HG03045 (cell line): ENCODE measurements at regions not wholly inside any gene's neighbourhood (a gene's known extent, or its start where the extent isn't known, plus 50 kb on each side); places are given as distances from the start of the nearest gene placed in this dataset.

Experiments
- ATAC-seq: cut with Tn5 transposase; IDR thresholded peaks from one replicate; pipeline ENCODE4 v1.9.1; 2021; ENCODE audit warnings: mild to moderate bottlenecking, moderate library complexity; ENCODE audit not compliant: unreplicated experiment

DNA sequence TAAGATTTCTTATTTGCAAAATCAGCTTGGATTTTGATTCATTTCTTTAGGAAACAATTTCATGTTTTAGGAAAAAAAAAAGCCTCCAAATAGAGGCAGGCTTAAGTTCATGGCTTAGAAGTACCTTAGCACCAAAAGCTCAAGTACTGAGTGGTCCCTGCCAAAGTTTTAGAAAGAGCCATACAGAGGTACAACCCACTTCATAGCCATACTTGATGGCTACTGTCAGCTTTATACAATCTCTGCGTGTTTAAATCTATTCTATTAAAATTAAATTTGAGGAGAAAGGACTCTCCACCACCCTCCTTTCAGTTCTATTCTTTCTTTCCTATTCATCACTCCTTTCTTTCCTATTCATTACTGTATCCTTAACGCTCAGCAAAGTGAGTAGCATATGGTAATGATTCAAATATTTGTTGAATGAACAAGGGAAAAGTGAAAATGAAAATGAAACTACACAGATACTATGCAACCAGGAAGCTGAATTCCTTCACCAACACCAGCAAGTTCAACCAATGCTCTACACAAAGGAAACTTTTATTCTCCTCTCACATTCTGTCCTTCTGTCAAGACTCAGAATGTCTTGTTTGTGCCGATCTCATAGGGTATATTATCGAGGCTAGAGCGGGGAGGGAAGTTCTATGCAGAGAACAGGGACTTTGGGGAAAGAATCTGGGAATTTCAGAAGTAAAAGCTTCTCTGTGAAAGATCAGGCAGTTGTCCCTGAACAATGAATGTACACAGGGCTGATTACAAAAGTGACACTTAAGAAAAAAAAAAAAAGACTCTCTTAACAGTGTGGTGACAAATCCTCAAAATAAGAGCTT, 138.6 kb upstream of the SPEF2 start:
- no peak for ATAC-seq

DNA sequence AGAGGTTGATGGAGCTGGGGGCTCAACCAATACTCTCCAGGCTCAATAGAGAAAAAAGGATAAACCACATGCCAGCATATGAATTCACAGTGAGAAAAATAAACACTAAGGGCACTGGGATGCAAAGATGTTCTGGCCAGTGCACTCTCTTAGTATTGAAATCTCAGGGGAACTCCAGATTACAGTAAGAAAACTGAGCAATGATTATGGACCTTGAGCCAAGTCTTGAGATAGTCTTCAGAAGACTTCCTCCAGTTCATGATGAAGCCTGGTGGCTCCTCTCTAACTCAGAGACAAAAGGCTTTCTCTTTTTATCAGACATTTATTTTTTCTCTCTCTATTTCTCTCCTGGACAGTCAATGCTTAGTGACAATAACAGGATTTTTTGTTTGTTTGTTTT, 139.8 kb upstream of the SPEF2 start:
- ATAC-seq, result no peak

GRCh38 chr5:35477321-35477720, 140.3 kb upstream of the SPEF2 start:
- no peak for ATAC-seq

- no peak for ATAC-seq
Measured at GRCh38 chr5:35476797-35477196, 140.9 kb upstream of the SPEF2 start.

GRCh38 chr5:35476036-35476435, 141.6 kb upstream of the SPEF2 start:
- no peak for ATAC-seq

GRCh38 chr5:35473589-35473988, 144.1 kb upstream of the SPEF2 start:
- no peak for ATAC-seq

- no peak for ATAC-seq
Measured at GRCh38 chr5:35470866-35471265, 146.8 kb upstream of the SPEF2 start.

- ATAC-seq, result no peak
Measured at GRCh38 chr5:35468811-35469210, 148.9 kb upstream of the SPEF2 start.

GRCh38 chr5:35466746-35467145, 150.9 kb upstream of the SPEF2 start:
- no peak for ATAC-seq

DNA sequence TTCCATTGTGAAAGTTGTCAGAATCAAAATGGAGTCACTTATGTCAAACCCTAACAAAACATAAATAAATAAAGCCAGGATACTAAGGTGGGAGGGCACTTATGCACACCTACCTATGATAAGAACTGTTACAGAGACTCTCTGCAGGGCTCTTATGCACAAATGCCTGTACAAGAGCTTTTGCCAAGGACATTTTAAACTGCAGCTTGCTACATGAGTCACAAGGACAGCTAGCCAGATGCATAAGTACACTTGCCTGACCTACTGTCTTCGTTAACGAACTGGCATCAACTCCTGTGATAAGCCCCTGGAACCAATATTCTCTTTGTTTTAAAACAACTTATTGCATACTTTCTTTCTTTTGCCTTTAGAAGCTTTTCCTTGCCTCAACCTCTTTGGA, 152.9 kb upstream of the SPEF2 start:
- ATAC-seq, result no peak

DNA sequence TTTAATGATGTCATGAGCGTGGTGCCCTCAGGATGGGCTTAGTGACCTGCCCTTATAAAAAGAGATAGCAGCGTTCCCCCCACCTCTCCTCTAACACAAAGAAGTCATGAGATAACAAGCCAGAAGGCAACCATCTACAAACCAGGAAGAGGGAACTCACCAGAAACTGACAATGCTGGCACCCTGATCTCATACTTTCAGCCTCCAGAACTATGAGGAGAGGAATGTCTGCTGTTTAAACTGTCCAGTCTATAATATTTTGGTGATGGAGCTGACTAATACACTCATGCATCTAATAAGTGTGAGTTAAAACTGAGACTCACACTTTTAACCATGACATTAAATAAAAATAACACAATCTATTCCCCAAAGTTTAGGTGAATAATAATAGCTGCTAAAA, 156.1 kb upstream of the SPEF2 start:
- ATAC-seq, result no peak

- no peak for ATAC-seq
Measured at GRCh38 chr5:35458824-35459207, 158.8 kb upstream of the SPEF2 start.

DNA sequence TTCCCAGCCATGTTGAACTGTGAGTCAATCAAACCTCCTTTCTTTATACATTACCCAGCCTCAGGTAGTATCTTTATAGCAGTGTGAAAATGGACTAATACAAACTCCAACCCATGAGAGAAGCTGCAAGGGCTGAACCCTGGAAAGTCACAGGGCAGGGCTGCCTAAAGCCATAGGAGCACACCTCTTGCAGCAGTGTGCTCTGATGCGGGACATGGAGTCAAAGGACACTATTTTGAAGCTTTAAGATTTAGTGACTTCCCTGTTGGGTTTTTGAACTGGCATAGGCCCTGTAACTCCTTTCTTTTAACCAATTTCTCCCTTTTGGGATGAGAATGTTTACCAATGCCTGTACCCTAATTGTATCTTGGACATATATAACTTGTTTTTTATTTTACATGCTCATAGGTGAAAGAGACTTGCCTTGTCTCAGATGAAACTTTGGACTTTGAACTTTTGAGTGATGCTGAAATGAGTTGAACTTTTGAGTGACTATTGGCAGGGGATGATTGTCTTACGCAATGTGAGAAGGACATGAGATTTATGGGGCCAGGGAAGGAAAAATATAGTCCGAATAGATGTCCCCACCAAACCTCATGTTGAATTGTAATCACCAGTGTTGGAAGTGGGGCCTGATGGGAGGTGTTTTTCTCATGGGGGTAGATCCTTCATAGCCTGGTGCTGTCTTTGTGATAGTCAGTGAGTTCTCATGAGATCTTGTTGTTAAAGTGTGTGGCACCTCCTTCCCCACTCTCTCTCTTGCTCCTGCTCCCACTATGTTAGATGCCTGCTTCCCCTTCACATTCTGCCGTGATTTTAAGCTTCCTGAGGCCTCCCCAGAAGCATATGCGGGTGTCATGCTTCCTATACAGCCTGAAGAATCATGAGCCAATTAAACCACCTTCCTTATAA, 159.5 kb upstream of the SPEF2 start:
- ATAC-seq, result no peak

- ATAC-seq, result no peak
Measured at GRCh38 chr5:35456506-35456905, 161.2 kb upstream of the SPEF2 start.

GRCh38 chr5:35454011-35454525, 163.6 kb upstream of the SPEF2 start:
- no peak for ATAC-seq

DNA sequence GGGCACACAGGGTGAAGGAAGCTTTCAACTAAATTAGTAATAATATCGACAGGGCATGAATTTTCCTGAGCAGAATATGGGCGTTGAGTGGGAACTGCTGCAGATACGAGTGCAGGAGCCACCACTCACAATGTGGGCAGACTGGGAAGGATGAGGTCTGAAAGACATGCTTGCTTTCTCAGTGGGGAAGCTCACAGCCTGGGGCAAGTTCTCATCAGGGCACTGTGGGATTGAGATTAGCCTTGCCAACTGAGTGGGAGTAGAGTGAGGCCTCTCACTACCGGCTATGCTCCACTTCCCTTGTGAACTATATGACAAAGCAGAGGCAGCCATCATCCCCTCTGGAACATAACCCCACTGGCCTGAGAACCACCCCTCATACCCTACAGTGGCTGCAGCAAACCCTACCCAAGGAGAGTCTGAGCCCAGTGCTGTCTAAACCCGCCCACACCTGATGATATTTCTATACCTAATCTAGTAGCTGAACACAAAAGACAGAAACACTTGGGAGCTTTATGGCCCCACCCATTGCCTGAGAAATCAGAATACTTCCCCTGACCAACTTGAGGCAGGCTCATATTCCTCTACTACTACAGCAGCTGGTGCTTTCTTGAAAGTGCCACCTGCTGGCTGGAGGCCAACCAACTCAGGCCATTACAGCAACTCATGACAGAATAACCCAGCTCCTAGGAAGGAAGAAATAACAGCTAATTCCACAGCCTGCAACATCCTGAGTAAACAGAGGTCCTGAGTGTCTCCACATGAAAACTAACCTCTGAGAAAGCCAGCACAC, 173.7 kb upstream of the SPEF2 start:
- ATAC-seq, result no peak

DNA sequence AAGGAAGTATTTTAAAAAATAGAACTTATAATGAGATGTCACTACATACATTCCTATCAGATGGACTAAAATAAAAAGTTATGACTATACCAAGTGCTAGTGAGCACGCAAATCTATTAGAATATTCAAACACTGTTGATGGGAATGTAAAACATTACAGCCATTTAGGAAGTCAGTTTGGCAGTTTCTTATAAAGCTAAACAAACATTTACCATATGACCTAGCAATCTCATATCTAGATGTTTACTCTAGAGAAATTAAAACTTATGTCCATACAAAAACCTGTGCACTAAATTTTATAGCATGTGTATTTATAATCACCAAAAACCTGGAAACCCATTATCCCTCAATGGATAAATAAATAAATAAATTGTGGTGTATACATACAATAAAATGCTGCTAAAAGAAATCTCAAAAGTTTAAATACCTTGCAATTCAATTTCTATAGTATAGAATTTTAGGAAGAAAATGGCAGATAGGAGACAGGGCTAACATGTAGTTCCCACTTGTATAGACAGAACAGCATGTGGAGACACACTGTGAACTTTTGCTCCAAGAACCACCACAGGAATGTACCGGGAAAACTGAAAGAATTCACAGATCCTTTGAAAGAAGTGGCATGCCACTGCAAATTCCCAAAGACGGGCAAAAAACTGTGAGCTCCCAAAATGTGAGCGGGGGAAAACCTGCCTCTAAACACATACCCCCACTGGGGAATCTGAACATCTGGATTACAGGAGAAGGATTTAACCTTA, 174.6 kb upstream of the SPEF2 start:
- no peak for ATAC-seq

DNA sequence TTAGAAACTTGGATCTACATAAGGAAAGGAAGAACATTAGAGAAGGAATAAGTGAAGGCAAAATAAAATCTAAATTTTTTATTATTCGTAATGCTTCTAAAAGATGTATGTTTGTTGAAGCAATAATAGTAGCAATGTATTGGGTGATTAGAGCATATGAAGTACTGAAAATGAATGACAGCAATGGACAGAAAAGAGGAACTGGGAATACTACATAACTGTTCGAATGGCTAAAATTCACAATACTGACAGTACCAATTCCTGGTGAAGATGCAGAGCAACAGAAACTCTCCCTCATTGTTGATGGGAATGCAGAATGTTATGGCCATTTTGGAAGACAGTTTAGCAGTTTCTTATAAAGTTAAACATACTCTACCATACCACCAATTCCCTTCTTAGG, 177.3 kb upstream of the SPEF2 start:
- ATAC-seq, result no peak

DNA sequence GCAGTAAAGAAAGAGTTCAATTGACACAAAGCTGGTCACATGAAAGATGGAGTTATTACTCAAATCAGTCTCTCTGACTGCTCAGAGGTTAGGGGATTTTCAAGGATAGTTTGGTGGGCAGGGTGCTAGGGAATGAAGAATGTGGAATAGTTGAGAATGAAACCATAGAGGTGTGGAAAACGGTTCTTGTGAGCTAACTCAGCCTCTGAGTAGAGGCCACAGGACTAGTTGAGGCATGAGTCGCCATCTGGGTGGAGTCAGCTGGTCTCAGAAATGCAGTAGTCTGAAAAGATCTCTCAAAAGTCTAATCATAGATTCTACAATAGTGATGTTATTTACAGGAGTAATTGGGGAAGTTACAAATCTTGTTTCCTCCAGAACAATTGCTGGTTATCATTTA, 178.9 kb upstream of the SPEF2 start:
- ATAC-seq, result no peak

DNA sequence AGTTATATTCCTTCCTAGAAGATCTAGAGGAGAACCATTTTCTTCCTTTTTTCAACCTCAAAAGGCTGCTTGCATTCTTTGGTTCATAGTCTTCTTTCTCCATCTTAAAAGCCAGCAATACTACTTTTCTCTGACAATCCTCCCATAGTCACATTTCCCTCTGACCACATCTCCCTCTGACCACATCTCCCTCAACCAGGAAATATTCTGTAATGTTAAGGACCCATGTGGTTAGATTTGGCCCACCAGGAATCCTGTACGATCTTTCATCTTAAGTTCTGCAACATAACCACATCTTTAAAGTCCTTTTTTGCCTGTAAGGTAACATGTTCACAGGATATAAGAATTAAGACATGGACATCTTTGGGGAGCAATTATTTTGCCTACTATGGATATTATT, 179.4 kb upstream of the SPEF2 start:
- no peak for ATAC-seq
